Inferior parietal cortex (tissue), 1 donor: ENCODE measurements at regions not wholly inside any gene's neighbourhood (a gene's known extent, or its start where the extent isn't known, plus 50 kb on each side); places are given as distances from the start of the nearest gene placed in this dataset.
A peak's percentile ranks its signal among the peaks of the same experiment; 100 is the strongest.

Source experiments
- DNase-seq: peaks from one replicate; pipeline ENCODE4 v3.0.0-alpha.2; 2016; ENCODE audit errors: extremely low spot score

GRCh38 chr1:234735916-234736315 lies 125.9 kb upstream of the IRF2BP2 start:
- DNase-seq, result no peak

GRCh38 chr1:234735476-234735875 lies 125.5 kb upstream of the IRF2BP2 start:
- no peak for DNase-seq

GRCh38 chr1:234734869-234735268 lies 124.9 kb upstream of the IRF2BP2 start:
- no peak for DNase-seq

DNA sequence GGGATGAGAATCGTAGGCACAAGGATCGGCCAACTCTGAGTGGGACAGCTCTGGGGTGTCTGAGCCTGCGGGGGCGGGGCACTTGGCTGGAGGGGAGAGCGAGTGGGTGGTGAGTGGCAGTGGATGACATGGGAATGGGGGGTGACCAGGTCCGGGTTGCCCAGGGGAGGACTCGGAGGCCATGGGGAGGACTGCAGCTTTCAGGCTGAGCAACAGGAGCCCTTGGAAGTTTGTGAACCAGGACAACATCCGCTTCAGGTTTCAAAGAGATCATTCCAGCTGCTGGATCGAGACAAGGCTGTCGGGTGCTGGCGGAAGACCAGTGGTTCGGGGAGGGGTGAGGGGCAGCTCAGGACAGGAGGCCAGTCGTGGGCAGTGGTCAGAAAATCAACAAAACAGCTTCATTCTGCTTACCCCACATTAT lies 124.4 kb upstream of the IRF2BP2 start:
- no peak for DNase-seq

GRCh38 chr1:234733427-234733826 lies 123.4 kb upstream of the IRF2BP2 start:
- no peak for DNase-seq

DNA sequence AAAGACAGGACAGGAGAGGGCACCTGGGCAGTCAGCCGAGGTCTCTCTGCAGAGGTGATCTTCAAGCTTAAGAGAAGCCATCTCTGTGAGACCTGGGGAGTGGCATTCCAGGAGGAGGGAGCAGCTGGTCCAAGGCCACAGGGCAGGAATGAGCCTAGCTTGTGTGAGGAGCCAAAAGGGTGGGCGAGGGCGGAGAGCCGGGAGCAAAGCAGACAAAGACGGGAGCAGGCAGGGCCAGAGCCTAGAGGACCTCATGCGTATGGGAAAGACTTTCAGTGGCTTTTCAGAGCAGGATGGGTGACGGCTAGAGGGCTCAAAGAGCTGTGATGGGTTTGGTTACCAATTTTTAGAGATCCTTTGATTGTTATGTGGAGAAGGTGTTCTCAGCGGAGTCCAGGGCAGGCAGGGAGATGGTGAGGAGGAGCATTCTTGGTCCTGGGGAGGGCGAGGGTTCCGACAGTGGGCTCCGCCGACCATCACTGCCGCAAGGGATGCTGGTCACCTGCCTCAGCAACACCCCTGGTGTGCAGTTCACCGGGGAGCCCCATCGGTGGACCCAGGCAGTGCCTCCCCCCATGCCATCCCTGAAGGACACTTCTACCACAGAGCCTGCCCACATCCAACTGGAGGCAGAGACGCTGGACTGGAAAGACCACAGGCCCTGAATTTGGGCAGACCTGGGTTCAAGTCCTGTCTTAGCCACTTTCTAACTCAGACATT lies 122.9 kb upstream of the IRF2BP2 start:
- no peak for DNase-seq

- DNase-seq, result no peak
These were observed 122.3 kb upstream of the IRF2BP2 start for GRCh38 chr1:234732260-234732659.

- no peak for DNase-seq
These were observed 121.6 kb upstream of the IRF2BP2 start for GRCh38 chr1:234731569-234732085.

GRCh38 chr1:234730770-234731568 lies 121.0 kb upstream of the IRF2BP2 start:
- DNase-seq, result no peak

DNA sequence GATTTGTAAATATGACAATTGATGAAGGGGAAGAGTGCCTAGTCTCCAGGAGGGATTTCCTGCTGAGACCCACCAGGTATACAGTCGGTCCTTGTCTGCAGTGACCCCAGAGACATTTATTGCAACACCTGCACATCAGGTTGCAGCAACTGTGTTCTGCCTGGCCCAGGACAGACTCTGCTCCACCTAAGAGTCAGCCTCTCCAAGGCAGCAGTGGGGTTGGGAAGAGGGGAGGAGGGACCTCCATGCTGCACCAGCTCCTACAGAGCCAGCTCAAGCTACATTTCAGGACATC lies 120.4 kb upstream of the IRF2BP2 start:
- DNase-seq, result no peak

GRCh38 chr1:234729561-234730474 lies 119.8 kb upstream of the IRF2BP2 start:
- no peak for DNase-seq

DNA sequence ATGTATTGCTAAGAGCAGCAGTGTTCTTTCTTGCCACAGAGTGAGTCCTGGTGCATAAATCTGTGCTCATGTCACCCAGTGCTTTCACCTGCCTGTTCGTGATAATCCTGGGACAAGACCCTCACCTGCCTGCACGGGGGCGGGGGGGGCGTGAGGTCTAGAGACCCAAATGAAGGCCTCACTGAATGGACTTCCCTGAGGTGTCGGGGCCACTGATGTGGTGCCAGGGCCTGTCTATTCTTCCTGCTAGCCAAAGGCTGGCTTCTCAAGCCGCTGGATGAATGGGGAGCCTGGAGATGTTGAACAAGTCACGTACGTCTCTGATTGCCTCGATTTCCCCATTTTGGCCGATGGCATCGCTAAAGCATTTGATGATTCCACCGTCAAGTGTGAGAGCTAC lies 118.8 kb upstream of the IRF2BP2 start:
- DNase-seq, result no peak

GRCh38 chr1:234727018-234727940 lies 117.3 kb upstream of the IRF2BP2 start:
- no peak for DNase-seq

DNA sequence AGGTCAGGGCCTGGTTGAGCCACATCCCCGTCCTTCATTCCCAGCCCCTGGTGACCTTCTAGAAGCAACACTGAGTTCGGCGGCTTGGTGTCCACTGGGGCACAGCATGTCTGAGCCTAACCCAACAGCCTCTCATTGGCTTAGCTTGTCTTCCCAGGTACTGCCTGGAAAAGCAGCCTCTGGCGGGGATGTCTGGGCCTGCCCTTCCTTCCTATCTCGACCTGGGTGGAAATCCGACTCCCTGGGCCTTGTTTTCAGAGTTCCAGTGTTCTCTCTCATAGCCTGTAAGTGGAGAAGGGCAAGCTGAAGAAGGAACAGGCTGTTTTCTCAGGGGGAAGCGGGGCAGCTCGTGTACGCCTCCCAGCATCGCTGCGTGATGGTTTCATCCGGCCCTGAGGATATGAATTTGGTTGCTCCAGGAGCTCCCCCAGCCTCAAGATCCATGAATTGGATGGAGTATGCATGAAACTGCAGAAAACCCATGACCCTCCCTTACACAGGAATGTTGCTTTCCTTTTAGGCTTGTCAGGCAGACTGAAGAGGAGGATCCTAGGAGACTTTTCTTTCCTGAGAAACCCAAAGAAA lies 116.5 kb upstream of the IRF2BP2 start:
- DNase-seq, result no peak

- no peak for DNase-seq
These were observed 115.5 kb upstream of the IRF2BP2 start for GRCh38 chr1:234725177-234726132.

- no peak for DNase-seq
These were observed 114.7 kb upstream of the IRF2BP2 start for GRCh38 chr1:234724516-234725176.

DNA sequence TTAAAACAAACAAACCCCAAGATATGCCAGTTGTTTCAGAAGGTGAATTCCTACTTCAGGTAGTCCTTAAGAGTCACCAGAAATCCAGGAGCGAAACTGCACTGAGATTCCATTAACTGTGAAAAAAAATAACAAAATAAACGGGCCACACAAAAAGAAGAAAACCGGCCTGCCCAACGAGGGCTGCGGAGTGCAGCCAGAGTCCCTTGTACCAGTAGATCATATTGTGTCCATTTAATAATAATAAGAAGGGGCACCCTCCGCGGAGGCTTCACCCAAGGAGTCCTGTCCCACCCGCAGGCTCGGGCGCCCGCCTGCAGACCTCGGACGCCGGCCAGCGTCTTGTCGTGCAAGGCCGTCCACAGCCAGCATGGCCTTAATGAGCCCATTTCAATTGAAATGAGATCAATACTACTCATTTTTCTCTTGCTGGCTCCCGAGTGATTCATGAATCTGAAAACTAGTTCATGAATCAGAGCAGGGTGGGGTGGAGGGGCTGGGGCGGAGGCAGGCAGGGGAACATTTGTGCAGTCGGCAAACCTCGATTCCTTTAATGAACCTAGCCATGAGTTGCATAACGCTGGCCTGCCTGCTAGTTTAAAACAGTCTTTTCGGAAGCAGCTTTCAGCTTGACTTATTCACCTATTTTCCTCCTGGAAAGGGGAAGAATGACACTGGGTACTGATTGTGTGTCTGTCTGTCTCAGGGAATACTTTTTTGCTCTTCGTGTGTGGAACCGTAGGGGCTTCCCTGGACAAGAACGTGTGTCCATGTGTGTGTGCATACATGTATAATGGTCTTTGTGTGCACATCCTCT lies 113.1 kb upstream of the IRF2BP2 start:
- DNase-seq, result peak; percentile 78

DNA sequence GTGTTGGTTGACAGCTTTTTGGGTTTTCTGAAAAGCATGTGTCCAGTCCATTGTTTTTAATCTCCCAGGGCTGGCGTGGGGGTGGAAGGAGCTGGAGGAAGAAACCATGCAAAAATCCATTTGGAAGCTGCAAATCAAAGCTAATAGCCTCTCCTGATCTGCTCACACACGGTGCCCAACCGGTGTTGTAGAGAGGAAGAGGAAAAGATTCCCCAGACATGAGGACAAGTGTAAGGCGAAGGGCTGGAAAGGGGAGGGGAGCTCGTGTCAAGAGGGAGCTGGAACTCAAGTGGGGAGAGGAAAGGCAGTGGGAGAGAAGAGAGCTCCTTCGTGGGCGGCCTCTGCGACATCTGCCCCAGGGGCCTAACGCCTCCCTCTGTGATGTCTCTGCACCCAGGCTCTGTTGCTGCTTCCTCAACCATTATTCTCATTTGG lies 112.3 kb upstream of the IRF2BP2 start:
- no peak for DNase-seq
